DMS114 treated with DMSO at 0.1 percent for 48 hours (cell line): ENCODE measurements at regions not wholly inside any gene's neighbourhood (a gene's known extent, or its start where the extent isn't known, plus 50 kb on each side); places are given as distances from the start of the nearest gene placed in this dataset.
"Not testable (repeated sequence)": the region's sequence is repeated elsewhere in the genome, so short reads cannot be mapped to it uniquely, and the experiment has no call there.

Source experiments
- DNase-seq: peaks from one replicate; lab custom pipeline; 2025; ENCODE audit not compliant: unreplicated experiment; lab: John Stamatoyannopoulos, UW

DNA sequence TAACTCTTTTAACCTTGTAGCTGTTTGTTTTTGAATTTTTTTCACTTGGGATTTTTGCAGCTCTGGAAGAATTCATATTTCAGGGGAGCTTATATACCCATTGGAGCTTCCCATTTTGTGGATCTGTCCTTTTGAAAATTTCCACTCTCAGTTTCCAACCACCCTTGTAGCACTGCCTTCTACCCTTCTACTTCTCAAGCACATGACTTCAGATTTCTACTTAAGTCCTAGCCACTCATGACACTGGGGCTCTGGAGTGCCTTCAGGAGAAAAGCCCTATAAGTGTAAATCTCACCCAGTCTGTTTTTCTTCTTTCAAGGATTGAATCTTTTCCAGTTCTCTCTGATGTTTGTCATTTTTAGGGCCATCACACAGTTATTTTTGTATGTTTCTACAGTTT is 283.7 kb upstream of the KCNH7 start:
- DNase-seq, result no peak

DNA sequence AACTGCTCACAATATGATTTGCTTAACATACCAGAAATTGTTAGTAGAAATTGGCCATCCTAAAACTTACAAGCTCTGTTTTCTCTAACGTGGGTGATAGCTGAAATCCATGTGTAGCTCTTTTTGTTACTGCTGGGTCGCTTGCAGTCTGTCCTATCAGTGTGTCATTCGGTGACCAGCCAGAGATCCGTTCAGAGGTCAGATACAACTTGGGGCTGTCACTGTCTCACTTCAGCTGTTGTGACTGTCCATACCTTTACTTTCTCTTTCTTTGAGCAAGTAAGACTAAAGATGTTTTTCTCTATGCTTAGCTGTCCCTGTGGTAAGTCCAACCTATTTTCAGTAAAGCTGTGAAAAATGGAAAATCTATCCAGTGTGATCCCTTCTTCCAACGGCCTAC is 282.9 kb upstream of the KCNH7 start:
- DNase-seq, result no peak

DNA sequence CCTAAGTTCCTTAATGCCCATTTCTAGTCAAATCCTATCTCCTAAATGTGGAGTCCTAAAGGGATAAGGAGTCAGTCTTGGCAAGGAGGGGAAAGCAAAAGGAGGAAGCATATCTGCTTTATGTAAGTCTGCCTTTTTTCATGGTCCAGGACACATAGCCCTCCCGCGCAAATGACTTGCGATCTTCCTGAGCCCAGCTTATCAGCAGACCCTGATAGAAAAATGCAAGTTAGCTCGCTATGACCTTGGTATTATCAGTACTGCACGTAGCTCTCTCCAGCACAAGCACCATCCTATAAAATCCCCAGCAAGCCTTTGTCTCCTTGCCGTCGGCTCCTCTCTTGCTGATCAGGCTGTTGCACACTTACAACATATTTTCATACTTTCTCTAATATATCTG is 281.4 kb upstream of the KCNH7 start:
- DNase-seq, result no peak

DNA sequence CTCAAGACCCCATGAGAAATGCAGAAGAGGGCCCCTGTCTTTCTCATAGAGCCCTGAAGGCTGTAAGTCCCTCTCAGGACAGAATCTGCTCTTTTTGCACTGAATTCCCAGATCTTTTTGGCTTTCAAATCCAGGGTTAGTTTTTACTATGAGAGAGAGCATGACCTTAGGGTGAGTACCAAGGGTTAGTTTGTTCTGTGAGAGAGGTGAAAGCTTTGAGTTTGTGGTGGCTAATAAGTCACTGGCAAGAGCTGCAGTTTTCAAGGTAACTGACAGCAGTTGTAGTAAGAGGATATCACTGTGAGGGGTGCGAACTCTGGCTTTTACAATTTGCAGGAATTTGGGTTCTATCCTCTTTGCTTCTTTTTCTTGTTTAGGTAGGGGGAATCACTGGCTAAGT is 248.4 kb upstream of the KCNH7 start:
- DNase-seq, result no peak

DNA sequence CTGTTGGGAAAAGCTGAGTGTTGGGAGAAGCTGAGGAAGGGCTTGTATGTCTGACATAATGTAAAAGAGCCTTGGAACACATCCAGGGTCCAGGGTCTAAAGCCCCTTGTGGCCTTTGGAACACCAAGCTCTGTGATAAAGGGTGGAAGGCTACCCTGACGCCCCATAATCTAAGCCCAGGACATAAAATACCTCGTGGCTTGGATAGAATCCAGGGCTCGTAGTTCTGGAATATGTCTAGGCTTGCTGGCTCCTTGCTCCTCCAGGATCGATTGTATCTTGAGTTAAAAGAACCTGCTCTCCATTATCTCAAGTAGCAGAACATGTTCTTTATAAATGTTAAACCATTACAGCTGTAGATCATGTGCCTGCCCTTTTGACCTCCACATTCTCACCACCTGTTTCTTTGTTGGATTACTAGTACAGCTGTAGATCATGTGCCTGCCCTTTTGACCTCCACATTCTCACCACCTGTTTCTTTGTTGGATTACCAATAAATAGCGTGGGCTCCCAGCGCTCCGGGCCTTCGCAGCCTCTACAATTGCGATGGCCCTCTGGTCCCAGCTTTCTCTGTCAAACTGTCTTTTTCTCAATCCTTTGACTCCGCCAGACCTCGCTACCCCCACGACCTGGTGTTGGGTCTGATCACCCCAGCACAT is 246.9 kb upstream of the KCNH7 start:
- DNase-seq, result not testable (repeated sequence)

DNA sequence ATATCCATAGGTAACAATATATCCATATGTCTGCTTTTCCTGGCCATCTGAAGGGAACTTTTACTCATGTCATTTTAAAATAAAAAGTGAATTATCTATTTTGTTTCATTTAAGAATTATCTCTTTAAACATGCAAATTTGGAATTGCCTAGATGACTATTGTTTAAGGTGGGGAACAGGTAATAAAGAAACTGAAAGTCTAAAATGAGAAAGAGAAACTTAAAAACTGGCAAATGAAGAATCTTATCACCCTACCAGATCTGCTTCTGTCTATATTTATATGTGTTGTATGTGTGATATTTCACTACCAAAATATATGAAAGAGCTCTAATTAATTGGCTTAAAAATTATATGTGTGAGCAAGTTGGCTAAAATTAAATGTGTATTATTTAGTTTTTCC is 243.2 kb upstream of the KCNH7 start:
- DNase-seq, result no peak

DNA sequence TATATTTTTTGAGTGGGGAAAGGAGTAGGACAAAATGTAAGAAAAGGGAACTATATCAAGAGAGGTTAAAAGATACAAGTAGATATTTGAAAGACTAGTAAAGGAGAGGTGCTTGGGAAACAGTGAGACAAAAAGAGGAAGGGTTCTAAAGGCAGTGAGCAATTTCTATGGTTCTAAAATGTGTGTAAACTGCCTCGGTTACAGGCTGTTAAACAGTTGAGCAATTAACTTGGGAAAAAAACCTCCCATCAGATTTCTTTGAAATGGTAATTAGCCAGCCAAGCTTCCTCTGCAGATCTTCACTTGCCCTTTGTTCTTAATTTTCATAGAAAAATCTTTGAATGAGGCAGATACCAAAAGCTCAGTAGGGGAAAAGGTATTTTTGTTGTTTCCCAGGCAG is 238.7 kb upstream of the KCNH7 start:
- DNase-seq, result no peak

DNA sequence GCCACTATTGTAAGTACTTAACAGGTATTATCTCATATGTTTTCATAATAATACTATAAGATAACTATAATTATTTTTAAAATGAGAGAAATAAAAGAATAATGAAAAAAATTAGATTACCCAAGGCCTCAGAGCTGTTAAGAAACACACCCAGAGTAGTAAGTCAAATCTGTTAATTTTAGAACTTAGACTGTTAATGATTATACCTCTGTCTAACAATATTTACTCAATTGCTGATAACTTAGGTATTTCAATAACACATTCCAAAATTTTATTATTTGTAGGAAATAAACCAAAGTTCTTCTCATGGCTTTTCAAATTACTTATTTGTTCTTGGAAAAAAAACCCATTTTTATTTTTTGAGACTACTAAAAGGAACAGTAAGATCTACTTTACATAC is 227.5 kb upstream of the KCNH7 start:
- no peak for DNase-seq

DNA sequence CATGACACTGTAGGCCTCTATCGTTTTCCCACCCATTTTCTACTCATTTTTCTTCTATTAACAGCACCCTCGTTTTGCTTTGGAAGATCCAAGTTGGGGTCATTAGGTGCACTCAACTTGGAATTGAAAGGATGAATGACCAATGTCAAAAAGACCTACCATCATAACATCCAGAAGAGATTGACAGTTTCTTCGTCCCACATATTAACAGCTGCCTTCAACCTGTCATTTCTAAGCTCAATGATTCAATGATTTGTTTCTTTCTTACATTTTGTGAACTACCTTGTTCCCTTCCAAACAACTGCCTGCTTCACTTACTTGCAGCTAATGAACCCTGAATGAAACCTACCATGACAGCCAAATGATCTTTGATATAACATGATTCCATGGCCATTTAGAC is 224.0 kb upstream of the KCNH7 start:
- no peak for DNase-seq

DNA sequence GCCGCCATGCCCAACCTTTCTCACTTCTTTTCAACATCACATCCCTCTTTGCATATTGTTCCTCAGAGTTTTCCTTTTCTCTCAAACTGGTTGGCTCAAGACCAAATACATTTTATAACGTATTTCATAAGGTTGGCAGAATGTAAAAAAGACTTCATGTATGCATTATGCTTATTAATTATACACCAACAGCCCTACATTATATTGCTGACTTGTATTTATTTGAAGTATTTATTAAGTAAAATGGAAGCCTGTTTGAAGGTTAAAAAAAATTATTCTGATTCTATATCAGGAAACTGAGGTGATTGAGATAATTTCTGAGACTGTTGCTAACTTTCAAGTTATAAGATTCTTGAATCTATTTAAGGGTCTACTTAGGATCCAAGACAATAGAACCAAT is 208.0 kb upstream of the KCNH7 start:
- no peak for DNase-seq

DNA sequence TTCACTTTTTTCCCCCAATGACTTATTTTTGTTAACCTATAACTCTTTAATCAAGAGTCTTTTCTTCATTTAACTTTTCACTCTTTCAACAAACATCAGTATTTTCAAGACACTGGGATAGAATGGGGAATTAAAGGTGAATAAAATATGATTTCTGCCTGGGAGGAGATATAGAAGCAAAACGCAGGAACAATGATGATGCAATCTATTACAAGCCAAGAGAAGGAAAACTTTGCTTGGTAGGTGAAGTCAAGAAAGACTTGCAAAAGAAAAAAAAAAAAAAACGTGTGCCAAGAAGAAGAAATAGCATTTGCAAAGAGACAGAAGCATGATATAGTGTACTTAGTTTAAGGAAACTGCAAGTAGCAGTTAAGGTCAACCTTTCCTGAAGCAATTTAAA is 207.3 kb upstream of the KCNH7 start:
- DNase-seq, result no peak

DNA sequence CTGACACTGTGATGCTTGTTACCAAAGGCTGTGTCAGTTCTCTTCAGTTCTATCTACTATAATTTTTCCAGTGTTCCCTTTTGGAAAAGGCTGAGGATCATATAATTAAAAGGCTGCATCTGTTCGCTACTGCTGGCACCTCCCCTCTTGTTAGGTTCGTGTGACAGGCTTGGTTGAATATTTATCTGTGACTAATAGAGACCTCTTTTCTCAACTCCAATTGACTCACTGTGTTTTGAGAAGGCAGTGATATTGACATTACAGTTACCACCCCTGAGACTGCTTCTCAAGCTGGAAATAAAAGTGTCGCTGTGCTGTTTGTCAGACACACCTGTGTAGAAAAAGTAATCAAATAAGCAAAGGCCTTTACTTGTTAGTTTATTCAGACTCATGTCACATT is 205.5 kb upstream of the KCNH7 start:
- no peak for DNase-seq

DNA sequence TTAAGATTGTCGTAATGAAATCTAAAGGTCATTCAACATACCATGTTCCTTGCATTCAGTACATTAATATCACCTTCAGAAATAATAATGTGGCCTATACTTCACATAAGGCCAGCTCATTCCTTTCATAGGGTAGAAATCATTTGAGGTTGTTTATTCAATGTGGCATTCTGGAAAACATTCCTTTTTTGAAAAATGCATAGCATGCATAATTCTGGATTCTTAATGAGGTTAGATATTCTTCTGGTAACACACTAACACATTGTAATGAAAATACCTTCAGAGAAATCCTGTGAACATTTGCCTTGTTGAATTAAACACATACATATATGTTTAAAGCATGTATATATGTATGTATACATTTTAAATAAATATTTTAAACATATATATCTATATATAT is 204.6 kb upstream of the KCNH7 start:
- DNase-seq, result no peak

DNA sequence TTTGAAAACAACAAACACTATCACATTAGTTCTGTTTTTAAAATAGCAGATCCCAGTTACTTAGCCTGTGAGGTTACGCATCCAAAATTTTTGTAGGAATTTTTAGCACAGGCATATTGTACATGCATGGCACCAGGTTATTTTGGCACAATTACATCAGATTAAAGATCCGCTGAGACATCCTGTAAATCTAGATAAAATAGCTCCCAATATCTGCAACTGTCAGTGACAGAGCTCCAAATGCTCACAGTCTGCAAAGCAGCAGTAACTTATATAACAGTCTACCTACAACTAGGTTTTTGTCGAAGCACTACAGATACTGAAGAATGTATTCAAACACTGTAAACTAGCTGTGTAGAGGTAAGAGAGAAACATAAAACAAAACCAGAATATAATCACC is 200.7 kb upstream of the KCNH7 start:
- DNase-seq, result no peak

DNA sequence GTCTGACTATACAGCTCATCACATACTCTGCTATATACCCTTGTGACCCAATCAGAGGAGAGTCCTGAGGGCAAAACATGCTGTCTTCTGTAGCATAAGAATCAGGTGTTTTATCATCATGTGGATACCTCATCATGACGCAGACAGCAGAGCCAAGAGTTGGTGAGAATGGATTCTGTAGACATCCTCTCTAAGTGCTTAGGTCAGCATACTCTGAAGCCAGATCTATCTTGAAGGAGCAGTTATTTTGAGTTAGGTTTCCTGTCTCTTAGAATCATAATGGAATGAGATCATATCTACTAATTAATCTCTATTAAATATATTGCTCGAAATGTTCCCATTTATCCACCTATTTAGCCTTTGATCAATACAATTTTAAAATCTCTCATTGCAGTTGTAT is 190.2 kb upstream of the KCNH7 start:
- no peak for DNase-seq

DNA sequence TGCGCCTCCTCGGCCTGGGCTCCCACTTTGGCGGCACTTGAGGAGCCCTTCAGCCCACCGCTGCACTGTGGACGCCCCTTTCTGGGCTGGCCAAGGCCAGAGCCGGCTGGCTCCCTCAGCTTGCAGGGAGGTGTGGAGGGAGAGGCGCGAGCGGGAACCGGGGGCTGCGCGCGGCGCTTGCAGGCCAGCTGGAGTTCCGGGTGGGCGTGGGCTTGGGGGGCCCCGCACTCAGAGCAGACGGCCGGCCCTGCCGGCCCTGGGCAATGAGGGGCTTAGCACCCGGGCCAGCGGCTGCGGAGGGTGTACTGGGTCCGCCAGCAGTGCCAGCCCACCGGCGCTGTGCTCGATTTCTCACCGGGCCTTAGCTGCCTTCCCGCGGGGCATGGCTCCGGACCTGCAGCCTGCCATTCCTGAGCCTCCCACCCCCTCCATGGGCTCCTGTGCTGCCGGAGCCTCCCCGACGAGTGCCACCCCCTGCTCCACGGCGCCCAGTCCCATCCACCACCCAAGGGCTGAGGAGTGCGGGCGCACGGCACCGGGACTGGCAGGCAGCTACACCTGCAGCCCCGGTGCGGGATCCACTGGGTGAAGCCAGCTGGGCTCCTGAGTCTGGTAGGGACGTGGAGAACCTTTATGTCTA is 187.7 kb upstream of the KCNH7 start:
- DNase-seq, result not testable (repeated sequence)

DNA sequence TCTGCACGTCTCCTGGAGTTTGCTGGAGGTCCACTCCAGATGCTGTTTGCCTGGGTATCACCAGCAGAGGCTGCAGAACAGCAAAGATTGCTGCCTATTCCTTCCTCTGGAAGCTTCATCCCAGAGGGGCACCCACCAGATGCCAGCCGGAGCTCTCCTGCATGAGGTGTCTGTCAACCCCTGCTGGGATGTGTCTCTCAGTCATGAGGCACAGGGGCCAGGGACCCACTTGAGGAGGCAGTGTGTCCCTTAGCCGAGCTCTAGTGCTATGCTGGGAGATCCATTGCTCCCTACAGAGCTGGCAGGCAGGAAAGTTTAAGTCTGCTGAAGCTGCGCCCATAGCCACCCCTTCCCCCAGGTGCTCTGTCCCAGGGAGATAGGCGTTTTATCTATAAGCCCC is 178.3 kb upstream of the KCNH7 start:
- DNase-seq, result not testable (repeated sequence)

DNA sequence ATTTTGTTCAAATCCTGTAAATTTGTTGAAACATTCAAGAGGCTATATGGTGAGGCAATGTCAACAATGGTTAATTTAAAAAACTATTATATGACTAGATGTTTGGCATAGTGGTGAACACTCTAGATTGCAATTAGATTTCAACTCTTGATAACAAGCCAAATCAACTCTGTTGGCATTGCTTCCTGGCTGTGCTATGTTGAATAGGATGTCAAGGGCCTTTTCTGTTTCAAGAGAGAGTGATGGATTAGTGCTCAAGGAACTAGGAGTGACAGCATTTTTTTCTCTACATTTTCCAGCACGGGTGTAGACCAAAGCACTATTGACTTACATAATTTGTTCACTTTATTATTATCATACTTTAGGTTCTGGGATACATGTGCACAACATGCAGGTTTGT is 172.4 kb upstream of the KCNH7 start:
- DNase-seq, result no peak

DNA sequence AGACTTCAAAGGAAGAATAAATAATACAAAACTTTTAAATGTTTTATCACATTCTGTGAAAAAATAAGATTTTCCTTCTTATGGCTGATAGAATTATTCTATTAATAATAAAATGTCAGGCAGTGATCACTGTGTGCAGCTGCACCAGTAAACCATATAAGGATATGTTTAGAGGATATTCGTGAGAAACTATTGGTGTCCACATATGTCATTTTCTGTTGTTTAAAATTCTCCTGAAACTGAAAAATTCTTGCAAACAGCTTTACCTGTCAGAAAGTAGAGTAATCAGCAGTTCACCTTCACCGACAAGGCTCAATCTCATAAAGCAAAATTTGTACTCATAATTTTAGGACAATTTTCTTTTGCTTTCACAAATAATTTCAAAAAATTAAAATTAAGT is 170.1 kb upstream of the KCNH7 start:
- no peak for DNase-seq

DNA sequence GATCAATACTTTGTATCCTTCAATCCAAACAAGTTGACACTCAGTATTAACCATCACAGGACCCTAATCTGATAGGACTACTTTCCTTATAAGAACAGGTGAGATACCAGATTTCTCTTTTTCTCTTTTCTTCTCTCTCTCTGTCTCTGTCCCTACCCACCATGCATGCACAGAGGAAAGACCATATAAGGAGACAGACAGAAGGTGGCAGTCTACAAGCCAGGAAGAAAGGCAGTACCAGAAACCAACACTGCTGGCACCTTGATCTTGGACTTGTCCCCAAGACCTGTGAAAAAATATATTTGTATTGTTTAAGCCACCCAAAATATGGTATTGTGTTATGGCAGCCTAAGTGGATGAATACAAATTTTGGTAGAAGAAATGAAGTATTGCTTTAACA is 156.2 kb upstream of the KCNH7 start:
- no peak for DNase-seq

DNA sequence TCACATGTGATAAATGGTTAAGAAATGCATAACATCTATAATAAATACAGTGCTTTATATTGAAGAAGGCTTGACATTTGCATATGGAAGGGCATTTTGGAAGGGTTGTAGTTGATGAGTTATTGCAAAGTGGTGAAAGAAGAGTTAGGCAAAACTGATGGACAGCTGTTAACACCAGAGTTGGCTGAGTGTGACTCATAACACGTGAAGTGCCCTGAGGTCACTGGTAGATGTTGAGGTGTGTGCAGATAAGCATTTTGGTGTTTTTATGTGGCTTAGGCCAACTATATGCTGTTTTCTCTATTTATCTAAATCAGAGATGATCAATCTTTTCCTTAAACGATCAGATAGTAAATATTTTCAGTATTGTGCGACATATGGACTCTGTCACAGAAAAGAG is 154.3 kb upstream of the KCNH7 start:
- no peak for DNase-seq

DNA sequence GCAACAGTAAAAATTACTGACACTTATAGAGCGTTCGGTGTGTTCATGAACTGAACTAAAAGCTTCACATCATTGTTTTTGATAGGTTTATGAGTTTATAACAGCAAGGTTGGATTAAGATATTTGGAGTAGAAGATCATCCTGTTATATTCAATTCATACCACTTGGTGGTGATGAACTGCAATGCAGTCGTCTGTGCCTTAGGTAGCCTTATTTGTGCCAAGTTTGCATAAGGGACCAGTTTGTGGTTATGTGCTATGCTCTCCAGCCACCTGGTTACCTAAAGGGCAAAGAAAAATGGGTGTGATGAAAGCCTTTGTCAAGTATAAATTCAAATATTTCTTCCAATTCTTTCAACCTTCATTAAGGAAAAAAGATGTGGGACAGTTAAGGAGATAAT is 150.9 kb upstream of the KCNH7 start:
- DNase-seq, result no peak

DNA sequence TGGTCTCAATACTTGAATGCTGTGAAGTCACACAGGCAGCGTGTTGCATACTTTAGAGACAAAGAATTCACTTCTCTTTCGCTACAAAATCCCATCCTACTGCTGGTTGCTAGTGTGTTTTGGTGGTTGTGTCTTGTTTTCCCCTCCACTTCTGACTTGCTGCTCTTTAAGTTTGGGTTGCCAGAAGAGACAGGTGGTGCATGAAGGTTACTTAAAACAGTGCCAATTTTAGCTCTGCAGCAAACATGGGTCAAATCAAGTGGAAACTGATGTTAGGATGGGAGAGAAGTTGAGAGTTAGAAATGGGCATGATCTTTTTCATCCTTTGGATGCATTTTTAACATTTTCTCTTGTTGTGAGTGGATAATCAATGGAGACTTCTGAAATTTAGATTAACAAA is 136.2 kb upstream of the KCNH7 start:
- no peak for DNase-seq
